WTC11 (cell line): ENCODE measurements at regions not wholly inside any gene's neighbourhood (a gene's known extent, or its start where the extent isn't known, plus 50 kb on each side); places are given as distances from the start of the nearest gene placed in this dataset.

Experiments
- ATF6 ChIP-seq: sonication (generic); formaldehyde crosslinking; IDR thresholded peaks from 2 replicates; pipeline ENCODE4 v1.8.1; 2023; ENCODE audit warnings: mild to moderate bottlenecking, missing genetic modification reagents
- E2F4 ChIP-seq: sonication (generic); formaldehyde crosslinking; IDR thresholded peaks from 2 replicates; pipeline ENCODE4 v1.8.1; 2022; ENCODE audit warnings: low read depth, mild to moderate bottlenecking, moderate library complexity, missing genetic modification reagents, borderline replicate concordance
- ETV6 ChIP-seq: sonication (generic); formaldehyde crosslinking; IDR thresholded peaks from 2 replicates; pipeline ENCODE4 v1.8.1; 2022; ENCODE audit warnings: mild to moderate bottlenecking, missing genetic modification reagents
- HMGA2 ChIP-seq: fragments of 250-450 bp; sonication (Bioruptor Pico); IDR thresholded peaks from 2 replicates; pipeline ENCODE4 v1.4.0; 2021; ENCODE audit warnings: mild to moderate bottlenecking, moderate library complexity
- IRF2 ChIP-seq: sonication (generic); formaldehyde crosslinking; IDR thresholded peaks from 2 replicates; pipeline ENCODE4 v1.8.0; 2022; ENCODE audit warnings: low read depth, missing genetic modification reagents, borderline replicate concordance
- NFE2L1 ChIP-seq: sonication (generic); formaldehyde crosslinking; IDR thresholded peaks from 2 replicates; pipeline ENCODE4 v1.8.1; 2023; ENCODE audit warnings: missing genetic modification reagents
- NR1H2 ChIP-seq: sonication (generic); formaldehyde crosslinking; IDR thresholded peaks from 2 replicates; pipeline ENCODE4 v1.9.0; 2021; ENCODE audit warnings: mild to moderate bottlenecking, moderate library complexity, missing genetic modification reagents
- TEAD1 ChIP-seq: sonication (generic); formaldehyde crosslinking; IDR thresholded peaks from 2 replicates; pipeline ENCODE4 v1.8.0; 2022; ENCODE audit warnings: mild to moderate bottlenecking, missing genetic modification reagents
- TEAD4 ChIP-seq: sonication (generic); formaldehyde crosslinking; IDR thresholded peaks from 2 replicates; pipeline ENCODE4 v1.8.0; 2022; ENCODE audit warnings: mild to moderate bottlenecking, missing genetic modification reagents
- ZNF416 ChIP-seq: fragments of 250-450 bp; sonication (Bioruptor Pico); IDR thresholded peaks from 2 replicates; pipeline ENCODE4 v1.9.0; 2021; ENCODE audit warnings: mild to moderate bottlenecking, inconsistent platforms
- TF ChIP-seq, protein P1 (sequence below): fragments of 200-600 bp; IDR thresholded peaks from 2 replicates; pipeline ENCODE4 v1.8.0; 2022; ENCODE audit warnings: antibody characterized with exemption
- TF ChIP-seq, protein P2 (sequence below): sonication (generic); formaldehyde crosslinking; IDR thresholded peaks from 2 replicates; pipeline ENCODE4 v1.8.0; 2022; ENCODE audit warnings: mild to moderate bottlenecking, missing genetic modification reagents
- TF ChIP-seq, protein P3 (sequence below): sonication (generic); formaldehyde crosslinking; IDR thresholded peaks from 2 replicates; pipeline ENCODE4 v1.8.0; 2022; ENCODE audit warnings: mild to moderate bottlenecking, missing genetic modification reagents

GRCh38 chr7:156060925-156061324 lies 248.7 kb upstream of the SHH start:
- TF ChIP-seq, protein P1, sequence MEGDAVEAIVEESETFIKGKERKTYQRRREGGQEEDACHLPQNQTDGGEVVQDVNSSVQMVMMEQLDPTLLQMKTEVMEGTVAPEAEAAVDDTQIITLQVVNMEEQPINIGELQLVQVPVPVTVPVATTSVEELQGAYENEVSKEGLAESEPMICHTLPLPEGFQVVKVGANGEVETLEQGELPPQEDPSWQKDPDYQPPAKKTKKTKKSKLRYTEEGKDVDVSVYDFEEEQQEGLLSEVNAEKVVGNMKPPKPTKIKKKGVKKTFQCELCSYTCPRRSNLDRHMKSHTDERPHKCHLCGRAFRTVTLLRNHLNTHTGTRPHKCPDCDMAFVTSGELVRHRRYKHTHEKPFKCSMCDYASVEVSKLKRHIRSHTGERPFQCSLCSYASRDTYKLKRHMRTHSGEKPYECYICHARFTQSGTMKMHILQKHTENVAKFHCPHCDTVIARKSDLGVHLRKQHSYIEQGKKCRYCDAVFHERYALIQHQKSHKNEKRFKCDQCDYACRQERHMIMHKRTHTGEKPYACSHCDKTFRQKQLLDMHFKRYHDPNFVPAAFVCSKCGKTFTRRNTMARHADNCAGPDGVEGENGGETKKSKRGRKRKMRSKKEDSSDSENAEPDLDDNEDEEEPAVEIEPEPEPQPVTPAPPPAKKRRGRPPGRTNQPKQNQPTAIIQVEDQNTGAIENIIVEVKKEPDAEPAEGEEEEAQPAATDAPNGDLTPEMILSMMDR, result no peak
- TF ChIP-seq ZNF416 (no peak), IRF2 (no peak), E2F4 (CRISPR knock-in tag) (no peak), NR1H2 (CRISPR knock-in tag) (no peak), TEAD1 (CRISPR knock-in tag) (no peak), ATF6 (CRISPR knock-in tag) (no peak), ETV6 (CRISPR knock-in tag) (no peak), HMGA2 (no peak), NFE2L1 (CRISPR knock-in tag) (no peak), TEAD4 (no peak)
- TF ChIP-seq, protein P2, sequence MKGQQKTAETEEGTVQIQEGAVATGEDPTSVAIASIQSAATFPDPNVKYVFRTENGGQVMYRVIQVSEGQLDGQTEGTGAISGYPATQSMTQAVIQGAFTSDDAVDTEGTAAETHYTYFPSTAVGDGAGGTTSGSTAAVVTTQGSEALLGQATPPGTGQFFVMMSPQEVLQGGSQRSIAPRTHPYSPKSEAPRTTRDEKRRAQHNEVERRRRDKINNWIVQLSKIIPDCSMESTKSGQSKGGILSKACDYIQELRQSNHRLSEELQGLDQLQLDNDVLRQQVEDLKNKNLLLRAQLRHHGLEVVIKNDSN (CRISPR knock-in tag), result no peak
- TF ChIP-seq, protein P3, sequence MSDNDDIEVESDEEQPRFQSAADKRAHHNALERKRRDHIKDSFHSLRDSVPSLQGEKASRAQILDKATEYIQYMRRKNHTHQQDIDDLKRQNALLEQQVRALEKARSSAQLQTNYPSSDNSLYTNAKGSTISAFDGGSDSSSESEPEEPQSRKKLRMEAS (CRISPR knock-in tag), result no peak
